ENCODE measurements at regions not wholly inside any gene's neighbourhood (a gene's known extent, or its start where the extent isn't known, plus 50 kb on each side); places are given as distances from the start of the nearest gene placed in this dataset.

GRCh38 chr5:93336330-93337110 is 244.5 kb downstream of the NR2F1-AS1 start:
- TF ChIP-seq CTCF (IDR thresholded peaks at IDR 0.05 in 4 of 5, conservative IDR thresholded peaks at IDR 0.05 in 1 of 5) (no peak), POLR2A (IDR thresholded peaks at IDR 0.05) (no peak)
